ENCODE measurements at regions not wholly inside any gene's neighbourhood (a gene's known extent, or its start where the extent isn't known, plus 50 kb on each side); places are given as distances from the start of the nearest gene placed in this dataset.

DNA sequence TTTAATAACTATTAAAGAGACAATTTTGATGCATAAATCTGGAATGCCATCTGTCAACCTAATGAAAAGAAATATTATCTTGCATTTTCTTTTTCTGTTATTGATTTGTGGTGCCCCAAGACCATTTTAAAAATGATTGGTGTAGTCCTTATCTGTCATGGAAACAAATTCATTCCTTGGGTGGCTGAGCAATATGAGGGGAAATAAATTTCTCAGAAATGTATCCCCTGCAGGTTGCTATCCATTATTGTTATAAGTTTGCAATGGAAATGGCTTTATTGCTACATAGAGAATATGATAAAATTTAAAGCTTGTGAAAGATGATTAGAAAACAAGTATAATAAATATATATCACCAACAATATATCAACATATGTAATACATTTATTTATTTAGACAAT, 607.0 kb downstream of the DNAJB9 start:
- no peak for DNase-seq

GRCh38 chr7:109178342-109178741, 608.7 kb downstream of the DNAJB9 start:
- no peak for DNase-seq

DNA sequence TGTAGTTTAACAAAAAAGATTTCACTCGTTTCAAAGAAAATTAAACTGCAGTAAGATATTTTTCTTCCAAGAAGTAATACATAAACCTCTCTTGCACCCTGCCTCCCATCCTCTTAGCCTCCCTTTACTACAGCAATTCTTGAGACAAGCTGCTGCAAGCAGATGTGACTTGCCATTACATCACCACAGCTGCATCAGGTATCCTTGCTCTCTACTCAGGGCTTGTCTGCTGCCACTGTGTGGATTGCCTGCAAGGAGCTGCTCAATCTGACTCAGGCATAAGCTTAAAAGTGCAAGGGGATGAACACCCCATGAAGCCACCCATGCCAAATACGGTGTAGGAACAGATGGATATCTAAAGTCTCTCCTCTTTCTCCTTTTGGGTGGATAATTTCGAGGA, 609.9 kb downstream of the DNAJB9 start:
- no peak for DNase-seq

GRCh38 chr7:109190766-109191398, 621.2 kb downstream of the DNAJB9 start:
- no peak for DNase-seq

DNA sequence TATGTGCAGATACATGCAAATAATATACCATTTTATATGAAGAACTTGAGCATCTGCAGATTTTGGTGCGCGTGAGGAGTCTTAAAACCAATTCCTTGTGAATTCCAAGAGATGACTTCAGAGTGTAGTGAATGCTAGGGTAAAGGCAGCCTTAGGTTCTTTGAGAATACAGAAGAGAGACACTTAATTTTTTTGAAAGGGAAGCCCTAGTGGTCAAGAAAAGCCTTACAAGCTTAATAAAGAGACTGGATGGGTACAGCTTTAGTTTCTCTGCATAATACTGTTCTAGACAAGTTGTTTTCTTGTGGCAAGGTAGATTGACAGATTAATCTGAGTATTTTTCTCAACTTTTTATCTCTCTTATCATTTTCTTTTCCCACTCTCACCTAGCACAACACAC, 636.5 kb downstream of the DNAJB9 start:
- no peak for DNase-seq

GRCh38 chr7:109213081-109213480, 643.4 kb downstream of the DNAJB9 start:
- no peak for DNase-seq

GRCh38 chr7:109215341-109215740, 645.7 kb downstream of the DNAJB9 start:
- no peak for DNase-seq

DNA sequence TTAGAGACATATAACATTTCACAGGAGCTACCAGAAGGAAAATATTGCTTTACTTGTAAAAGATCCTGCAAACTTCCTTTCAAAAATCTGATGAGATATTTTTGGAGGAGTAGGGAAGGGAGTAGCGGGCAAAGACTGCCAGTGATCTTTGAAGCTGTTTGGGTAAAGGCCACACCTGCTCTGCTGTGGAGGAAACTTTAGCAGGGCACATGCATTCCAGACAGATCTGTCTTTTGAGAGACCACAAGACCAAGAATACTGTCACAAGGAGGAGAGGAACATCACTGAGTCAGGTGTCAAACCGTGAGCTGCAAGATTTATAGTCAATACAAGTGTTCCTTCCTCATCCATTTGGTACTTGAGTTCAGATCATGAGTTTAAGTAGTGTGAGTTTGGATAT, 654.4 kb downstream of the DNAJB9 start:
- DNase-seq: no peak

DNA sequence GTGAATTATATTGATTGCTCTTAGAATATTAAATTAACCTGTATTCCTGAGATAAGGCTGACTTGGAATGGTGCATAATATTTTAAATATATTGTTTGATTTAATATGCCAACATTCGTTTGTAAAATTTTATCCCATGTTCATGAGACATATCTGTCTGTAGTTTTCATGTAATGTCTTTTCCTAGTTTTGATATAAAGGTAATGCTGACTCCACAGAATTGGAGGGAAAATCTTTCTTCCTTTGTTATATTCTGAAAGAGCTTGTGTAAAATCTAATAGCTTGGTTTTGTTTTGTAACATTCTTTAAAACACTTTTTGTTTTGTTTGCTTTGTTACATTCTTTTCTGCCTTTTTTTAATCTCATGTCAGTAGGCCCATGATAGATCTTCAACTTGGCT, 657.0 kb downstream of the DNAJB9 start:
- DNase-seq: no peak

DNA sequence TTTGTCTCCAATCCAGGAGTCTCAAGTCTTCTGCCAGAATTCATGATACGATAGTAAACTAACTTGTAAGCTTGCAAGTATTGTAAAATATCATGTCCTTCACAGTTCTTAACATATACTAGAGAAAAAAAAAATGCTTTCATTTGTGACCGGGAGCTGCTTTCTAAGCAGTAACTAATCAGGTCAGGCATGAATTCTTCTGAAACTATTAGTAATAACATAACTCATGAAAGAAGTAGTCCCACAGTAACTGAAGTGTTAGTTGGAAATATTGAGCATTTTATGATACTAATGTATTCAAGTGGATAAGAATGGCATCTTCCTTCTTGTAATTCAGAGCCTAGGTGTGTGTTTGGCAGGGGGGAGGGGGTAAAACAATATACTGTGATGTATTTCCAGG, 665.6 kb downstream of the DNAJB9 start:
- DNase-seq: no peak

- DNase-seq: no peak
These were observed 676.8 kb downstream of the DNAJB9 start for GRCh38 chr7:109246330-109247077.

GRCh38 chr7:109256762-109257560, 687.3 kb downstream of the DNAJB9 start:
- no peak for DNase-seq

DNA sequence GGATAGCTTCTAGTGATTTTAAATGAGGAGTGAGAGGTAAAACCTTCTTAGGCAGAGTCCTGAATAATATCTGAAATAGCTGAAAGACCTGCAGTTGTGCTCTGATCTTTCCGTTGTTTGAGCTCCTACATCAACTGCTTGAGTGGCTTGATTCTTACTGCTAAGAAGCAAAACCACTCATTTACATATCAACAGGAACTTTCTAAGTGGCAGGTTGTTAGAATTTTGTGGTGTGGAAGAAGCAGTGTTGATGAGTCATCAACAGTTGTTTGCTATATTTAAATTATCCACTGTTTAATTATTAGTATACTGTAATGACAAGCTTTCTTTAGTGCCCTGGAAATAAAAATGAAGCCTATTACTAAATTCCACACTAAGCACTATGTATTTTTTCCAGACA, 689.5 kb downstream of the DNAJB9 start:
- DNase-seq: no peak

DNA sequence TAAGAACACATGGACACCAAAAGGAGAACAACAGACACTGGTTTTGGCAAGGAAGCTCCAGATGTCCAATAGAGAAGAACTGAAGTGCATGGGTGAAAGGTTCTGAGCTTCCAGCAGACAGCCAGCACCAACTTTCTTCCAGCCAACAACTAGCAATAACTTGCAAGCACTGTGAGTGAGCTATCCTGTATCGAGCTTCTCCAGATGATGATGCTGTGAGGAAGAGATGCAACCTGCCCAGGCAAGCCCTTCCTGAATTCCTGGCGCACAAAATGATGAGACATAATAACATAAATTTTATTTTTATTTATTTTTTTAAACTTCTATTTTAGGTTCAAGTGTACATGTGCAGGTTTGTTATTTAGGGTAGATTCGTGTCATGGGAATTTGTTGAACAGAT, 692.1 kb downstream of the DNAJB9 start:
- no peak for DNase-seq

DNA sequence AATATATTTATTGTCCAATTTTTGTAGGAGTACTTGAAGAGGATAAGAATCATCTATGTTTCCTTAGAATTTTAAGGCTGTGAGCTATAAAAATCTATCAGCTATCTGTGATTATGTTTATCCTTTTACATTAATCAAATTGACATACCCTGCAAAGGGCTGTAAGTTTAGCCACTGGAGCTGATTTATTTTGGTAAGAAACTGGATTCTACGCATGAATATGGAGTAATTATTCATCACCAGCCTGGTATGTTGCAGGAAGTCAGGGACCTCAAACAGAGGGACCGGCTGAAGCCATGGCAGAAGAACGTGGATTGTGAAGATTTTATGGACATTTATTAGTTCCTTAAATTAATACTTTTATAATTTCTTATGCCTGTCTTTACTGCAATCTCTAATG, 696.9 kb downstream of the DNAJB9 start:
- DNase-seq: no peak

GRCh38 chr7:109276348-109276747, 706.7 kb downstream of the DNAJB9 start:
- no peak for DNase-seq

DNA sequence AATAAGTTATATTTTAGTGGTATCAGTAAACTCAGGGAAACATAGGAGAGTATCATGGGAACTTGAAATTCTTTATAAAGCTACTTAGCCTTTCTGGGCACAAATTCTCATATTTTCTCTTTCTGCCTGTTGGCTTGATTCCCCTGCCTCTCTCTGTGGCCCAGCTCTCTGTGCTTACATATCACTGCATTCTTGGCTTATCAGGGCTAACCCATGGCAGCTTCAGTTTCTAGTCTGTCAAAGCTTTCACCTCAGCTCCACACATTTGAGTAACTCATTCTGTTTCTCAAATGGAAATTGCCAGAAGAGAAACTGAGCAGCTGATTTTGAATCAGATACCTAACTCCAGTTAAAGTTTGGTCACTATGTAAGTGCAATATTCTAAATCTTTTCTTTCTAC, 713.1 kb downstream of the DNAJB9 start:
- no peak for DNase-seq

GRCh38 chr7:109284943-109285342, 715.3 kb downstream of the DNAJB9 start:
- no peak for DNase-seq

DNA sequence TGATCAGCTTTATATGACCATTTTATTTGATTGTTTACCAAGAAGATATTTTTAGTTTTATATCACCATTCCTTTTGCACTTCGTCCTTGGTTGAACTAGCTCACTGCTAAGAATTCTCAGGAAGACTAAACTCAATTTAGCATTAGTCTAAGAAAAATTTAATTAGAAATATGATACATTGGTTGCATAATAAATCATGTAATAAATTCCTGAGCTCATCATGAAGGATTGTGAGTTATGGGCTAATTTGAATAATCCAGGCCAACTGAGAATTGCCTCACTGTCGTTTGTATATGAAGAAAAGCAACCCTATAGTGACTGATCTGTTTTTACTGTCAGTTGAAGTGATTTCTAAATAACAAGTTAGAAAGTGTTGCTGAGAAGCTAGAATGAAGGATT, 725.5 kb downstream of the DNAJB9 start:
- DNase-seq: no peak

- DNase-seq: no peak
These were observed 739.1 kb downstream of the DNAJB9 start for GRCh38 chr7:109308816-109309215.

GRCh38 chr7:109309790-109310189, 740.1 kb downstream of the DNAJB9 start:
- DNase-seq: no peak

DNA sequence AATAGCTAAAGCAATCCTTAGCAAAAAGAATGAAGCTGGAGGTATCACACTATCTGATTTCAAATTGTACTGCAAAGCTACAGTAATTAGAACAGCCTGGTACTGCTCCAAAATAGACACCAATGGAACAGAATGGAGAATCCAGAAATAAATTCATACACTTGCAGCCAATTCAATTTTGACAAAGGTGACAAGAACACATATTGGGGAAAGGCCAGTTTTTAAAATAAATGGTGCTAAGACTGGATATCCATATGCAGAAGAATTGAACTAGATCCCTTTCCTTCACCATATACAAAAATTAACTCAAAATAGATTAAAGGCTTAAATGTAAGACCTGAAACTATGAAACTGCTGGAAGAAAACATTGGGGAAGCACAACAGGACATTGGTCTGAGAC, 748.5 kb downstream of the DNAJB9 start:
- no peak for DNase-seq

DNA sequence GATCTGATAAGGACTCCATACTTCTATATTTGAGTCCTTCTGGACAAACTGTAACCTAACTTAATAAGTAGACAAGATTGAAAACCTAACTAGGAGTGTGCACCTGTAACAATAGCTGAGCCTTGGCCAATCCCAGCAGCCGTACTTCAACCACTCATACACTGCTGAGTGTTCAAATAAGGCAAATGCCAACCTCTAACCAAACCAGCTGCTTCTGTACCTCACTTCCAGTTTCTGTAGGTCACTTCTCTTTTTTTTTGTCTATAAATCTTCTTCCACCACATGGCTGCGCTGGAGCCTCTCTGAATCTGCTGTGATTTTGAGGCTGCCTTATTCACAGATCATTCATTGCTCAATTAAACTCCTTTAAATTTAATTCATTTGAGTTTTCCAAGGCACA, 753.2 kb downstream of the DNAJB9 start:
- DNase-seq: no peak

GRCh38 chr7:109331423-109331822, 761.7 kb downstream of the DNAJB9 start:
- no peak for DNase-seq
